SW480 (cell line): ENCODE measurements at regions not wholly inside any gene's neighbourhood (a gene's known extent, or its start where the extent isn't known, plus 50 kb on each side); places are given as distances from the start of the nearest gene placed in this dataset.
"Not testable (repeated sequence)": the region's sequence is repeated elsewhere in the genome, so short reads cannot be mapped to it uniquely, and the experiment has no call there.

Source experiments
- DNase-seq: peaks from one replicate; pipeline ENCODE4 v3.0.0-alpha.2; 2016; ENCODE audit warnings: low spot score

GRCh38 chr1:3992103-3992556 lies 92.1 kb upstream of the C1orf174 start:
- DNase-seq = no peak

GRCh38 chr1:3992746-3993145 lies 92.7 kb upstream of the C1orf174 start:
- no peak for DNase-seq

DNA sequence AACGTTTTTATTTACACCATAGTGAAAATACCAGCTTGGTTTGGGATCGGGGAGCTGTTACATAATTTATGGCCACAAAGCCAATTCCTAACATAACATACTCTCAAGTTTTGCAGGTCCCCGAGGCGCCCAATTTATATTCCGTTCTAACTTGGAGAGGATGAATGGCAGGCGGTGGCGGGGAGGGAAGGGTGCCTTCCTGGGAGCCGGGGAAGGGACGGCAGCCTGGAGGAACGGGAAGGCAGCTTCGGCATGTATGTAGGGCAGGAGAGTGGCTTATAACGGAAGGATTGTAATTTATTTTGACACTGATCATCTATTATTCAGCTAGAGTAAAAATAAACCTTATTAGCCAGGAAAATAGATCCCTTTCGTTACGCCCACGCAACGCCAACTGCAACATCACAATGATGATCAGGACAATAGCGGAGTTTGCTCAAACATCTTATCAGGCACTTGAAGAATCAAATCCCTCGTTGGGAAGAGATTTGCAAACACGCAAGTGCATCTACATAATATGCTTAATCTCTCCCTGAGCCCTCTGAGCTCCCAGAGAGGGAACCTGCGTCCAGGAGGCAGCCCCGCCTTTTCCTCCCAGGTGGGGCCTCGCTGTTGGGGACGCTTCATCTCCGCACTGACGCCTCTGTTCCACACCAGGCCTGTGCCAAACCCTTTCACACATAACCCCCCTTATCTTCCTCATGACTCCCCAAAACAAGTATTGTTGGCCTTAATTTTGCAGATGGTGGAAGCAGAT lies 93.7 kb upstream of the C1orf174 start:
- DNase-seq = no peak

GRCh38 chr1:3995141-3995780 lies 95.2 kb upstream of the C1orf174 start:
- no peak for DNase-seq

DNA sequence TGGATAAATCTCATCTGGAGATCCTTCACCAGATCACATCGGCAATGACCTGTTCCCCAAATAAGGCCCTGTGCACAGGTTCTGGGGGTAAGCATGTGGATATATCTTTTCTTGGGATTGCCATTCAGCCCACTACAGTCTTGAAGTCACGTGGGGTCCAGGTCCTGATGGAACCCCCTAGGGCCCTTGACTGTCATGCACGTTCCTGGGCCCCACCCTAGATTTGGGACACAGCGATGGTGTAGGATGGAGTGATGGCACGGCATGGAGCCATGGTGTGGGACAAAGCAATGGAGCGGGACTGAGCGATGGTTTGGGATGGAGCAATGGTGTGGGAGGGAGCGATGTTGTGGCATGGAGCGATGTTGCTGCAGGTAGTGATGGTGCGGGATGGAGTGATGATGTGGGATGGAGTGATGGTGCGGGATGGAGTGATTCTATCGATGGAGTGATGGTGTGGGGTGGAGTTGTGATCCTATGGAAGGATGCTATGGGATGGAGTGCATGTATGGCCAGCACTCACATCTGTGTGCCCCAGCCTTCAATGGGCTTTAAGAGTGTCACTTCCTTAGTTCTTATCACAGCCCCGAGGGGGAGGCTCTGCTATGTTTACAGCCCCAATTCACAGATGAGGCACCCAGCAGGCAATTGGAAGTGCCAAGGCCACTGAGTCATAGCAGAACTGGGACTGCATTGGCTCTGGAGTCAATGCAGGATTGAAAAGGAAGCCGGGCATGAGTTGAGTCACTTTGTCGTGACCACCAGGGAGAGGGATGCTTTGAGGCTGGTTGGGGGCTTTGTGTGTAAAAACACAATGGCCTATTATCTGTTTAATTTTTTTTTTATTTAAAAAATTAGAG lies 97.0 kb upstream of the C1orf174 start:
- no peak for DNase-seq

GRCh38 chr1:3998086-3998485 lies 98.0 kb upstream of the C1orf174 start:
- no peak for DNase-seq

- not testable (repeated sequence) for DNase-seq
Measured at GRCh38 chr1:3999514-3999913, 99.4 kb upstream of the C1orf174 start.

DNA sequence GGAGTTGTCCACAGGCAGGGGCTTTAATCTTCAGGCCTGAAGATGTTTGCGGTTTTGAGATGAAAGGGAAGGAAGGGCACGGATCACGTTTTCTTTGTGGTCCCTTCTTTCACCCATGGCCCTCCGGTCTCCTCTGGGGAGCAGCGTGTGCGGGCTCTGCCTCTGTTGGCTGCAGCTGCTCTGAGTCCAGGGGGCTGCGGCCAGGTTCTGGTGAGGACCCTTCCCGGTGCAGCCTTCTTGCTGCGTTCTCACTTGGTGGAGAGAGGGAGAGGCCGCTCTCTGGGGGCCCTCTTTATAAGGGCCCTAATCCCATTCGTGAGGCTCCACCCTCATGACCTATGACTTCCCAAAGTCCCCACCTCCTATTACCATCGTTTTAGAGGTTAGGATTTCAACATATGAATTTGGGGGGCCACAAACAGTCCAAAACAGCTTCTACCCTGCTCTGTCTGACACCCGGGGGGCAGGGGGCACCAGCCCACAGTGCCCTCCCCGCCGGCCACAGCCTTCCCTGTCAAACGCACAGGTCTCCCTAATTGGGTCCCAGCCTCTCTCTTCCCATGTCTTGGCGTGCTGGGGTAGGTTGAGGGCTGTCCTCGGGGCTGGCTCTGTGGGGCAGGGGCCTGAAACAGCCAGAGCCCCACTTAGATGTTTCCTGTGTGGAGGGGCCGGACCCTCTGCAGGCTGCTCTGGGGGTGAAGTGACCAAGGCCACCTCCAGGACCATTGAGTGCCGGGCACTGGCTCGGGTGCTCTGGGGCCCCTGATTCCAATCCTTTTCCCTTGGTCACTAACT lies 100.1 kb upstream of the C1orf174 start:
- no peak for DNase-seq

DNA sequence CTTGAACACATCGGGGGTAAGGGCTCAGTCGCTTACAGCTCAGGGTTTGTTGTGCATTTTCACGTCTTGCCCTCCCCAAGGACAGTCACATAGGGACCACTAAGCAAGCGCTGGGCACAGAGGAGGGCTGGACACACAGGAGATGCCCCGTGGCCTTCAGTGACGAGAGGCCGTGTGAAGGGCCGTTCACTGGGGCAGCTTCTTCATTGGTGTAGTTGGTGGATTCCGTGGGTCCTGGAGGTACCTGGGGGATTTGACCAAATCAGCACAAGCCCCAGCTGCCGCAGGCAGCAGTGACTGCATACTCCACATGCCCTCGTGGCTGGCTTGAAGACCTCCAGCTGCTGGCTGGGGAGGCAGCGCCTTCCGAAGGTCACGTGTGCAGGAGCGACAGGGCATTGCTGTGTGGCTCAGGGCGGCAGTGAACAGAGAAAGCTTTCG lies 100.8 kb upstream of the C1orf174 start:
- no peak for DNase-seq

DNA sequence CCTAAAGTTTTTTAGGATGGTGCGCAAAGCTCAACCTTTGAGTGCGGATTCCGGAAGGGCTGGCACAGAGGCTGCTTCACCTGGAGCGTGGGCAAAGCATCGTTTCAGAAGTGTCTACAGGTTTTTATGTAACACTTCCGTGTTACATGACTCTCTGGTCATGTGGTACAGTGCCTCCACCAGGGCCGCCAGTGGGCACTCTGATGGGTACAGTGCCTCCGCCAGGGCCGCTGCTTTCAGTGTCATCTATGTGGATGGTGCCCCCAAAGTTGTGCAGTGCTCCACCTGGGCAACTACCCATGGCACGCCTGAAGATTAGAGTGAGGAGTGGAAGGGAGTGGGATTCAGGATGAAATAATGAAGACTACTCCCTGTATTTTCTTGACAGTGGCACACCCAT lies 101.4 kb upstream of the C1orf174 start:
- no peak for DNase-seq

- no peak for DNase-seq
Measured at GRCh38 chr1:4002061-4002521, 102.0 kb upstream of the C1orf174 start.

DNA sequence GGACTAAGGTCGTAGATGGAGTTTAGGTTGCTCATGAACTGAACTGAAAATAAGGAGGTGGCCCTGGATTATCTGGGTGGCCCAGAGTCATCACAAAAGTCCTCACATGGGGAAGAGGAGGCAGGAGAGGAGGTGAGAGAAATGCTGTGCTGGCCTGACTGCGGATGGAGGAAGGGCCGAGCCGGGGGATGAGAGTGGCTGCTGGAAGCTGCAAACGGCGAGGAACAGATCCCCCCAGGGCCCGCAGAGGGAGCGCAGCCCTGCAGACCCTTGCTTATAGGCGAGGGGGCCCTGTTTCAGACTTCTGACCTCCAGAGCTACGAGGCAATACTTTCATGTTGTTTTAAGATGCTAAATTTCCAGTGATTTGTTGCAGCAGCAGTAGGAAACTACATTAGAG lies 102.7 kb upstream of the C1orf174 start:
- no peak for DNase-seq

- no peak for DNase-seq
Measured at GRCh38 chr1:4003846-4004505, 103.9 kb upstream of the C1orf174 start.

GRCh38 chr1:4004635-4005430 lies 104.8 kb upstream of the C1orf174 start:
- DNase-seq = no peak

DNA sequence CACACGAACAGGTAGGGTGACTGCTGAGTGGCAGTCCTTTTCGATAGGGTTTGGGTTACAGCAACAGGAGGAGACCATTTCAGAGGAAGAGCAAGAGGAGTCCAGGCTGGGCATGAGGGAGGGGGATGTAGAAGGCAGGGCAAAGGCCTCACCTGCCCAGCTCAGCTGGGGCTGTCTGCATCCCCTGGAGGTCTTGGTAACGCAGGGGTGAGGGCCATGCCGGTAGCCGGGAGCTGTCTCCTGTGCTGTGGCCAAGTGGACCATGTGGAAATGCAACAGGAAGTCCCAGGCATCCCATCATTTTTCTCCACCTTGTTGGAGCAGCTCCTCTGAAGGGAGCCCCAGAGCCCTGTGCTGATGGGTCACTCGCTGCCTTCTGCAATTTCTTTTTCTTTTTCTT lies 105.4 kb upstream of the C1orf174 start:
- no peak for DNase-seq

DNA sequence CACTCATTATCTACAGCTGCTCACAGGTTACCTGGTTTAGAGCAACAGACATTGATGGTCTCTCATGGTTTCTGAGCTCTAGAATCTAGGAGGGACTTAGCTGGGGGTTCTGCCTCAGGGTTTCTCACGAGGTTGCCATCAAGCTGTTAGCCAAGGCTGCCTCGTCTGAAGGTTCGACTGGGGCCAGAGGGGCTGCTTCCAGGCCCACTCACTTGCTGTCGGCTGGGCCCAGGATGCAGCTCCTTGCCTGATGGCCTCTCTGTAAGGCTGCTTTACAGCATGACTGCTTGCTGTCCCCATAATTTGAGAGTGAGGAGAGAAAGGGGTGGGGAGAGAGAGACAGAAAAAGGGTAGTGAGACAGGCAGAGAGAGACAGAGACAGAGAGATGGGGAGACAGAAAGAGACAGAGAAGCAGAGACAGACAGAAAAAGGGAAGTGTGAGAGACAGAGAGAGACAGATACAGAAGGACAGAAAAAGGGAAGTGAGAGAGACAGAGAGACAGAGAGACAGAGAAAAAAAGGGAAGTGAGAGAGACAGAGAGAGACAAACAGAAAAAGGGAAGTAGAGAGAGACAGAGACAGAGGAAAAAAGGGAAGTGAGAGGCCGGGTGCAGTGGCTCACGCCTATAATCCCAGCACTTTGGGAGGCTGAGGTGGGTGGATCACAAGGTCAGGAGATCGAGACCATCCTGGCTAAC lies 106.8 kb upstream of the C1orf174 start:
- DNase-seq = no peak

- DNase-seq = no peak
Measured at GRCh38 chr1:4010284-4010683, 110.2 kb upstream of the C1orf174 start.

DNA sequence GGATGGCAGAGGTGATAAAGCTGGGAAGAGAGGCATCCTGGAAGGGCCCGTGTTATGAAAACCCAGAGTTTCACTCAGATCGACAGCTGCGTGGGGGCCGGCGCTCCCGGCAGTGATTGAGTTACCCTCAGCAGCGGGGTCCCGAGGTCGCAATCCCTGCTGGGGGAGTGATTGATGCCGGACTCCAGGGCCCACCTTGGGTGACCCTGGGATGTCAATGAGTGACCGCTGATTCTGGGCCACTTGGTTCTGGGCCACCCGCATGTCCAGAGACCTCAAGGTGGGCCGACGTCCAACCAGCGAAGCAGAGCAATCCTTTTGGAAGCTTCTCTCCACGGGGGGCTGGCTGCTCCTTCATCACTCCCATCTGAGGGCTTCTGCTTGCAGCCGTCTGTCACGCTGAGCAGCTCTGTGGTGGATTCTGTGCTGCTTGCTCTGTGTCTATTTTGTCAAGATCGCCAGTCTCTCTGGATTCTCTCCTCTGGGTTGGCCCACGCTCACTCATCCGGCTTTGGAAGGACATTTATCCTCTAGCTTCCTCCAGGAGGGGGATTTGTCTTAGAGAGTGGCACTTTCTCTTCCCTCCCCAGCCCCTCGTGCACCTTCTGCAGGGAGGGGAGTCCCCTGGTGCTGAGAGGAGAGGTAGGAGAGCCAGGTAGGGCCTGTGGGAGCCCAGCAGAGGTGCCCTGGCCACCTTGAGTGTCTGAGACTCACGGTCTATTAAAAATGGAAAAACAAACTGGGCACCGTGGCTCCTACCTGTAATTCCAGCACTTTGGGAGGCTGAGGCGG lies 110.9 kb upstream of the C1orf174 start:
- DNase-seq = no peak
